WI38 (cell line): ENCODE measurements at regions not wholly inside any gene's neighbourhood (a gene's known extent, or its start where the extent isn't known, plus 50 kb on each side); places are given as distances from the start of the nearest gene placed in this dataset.

Source experiments
- H3K4me3 ChIP-seq: 2 replicates; pipeline ENCODE4 v1.5.1; 2011; ENCODE audit warnings: low read depth, mild to moderate bottlenecking, control low read depth, low read length
- CTCF ChIP-seq: IDR thresholded peaks from 2 replicates; pipeline ENCODE4 v1.5.1; 2012; ENCODE audit warnings: low read depth, mild to moderate bottlenecking, control low read depth, low read length

GRCh38 chr6:119902681-119903080, 553.1 kb upstream of the MAN1A1 start:
- no peak overlapping the region for H3K4me3 ChIP-seq
- no peak for TF ChIP-seq CTCF

- no peak for TF ChIP-seq CTCF
- no peak overlapping the region for H3K4me3 ChIP-seq
These were observed 547.2 kb upstream of the MAN1A1 start for GRCh38 chr6:119896806-119897205.

- no peak overlapping the region for H3K4me3 ChIP-seq
- TF ChIP-seq CTCF, result no peak
These were observed 546.1 kb upstream of the MAN1A1 start for GRCh38 chr6:119895626-119896025.

- TF ChIP-seq CTCF, result no peak
- no peak overlapping the region for H3K4me3 ChIP-seq
These were observed 545.2 kb upstream of the MAN1A1 start for GRCh38 chr6:119894811-119895210.

GRCh38 chr6:119891644-119892043, 542.1 kb upstream of the MAN1A1 start:
- no peak for TF ChIP-seq CTCF
- no peak overlapping the region for H3K4me3 ChIP-seq

- no peak overlapping the region for H3K4me3 ChIP-seq
- no peak for TF ChIP-seq CTCF
These were observed 541.6 kb upstream of the MAN1A1 start for GRCh38 chr6:119891206-119891605.

- no peak for TF ChIP-seq CTCF
- no peak overlapping the region for H3K4me3 ChIP-seq
These were observed 540.9 kb upstream of the MAN1A1 start for GRCh38 chr6:119890470-119890869.
